ENCODE measurements at regions not wholly inside any gene's neighbourhood (a gene's known extent, or its start where the extent isn't known, plus 50 kb on each side); places are given as distances from the start of the nearest gene placed in this dataset.
"Not testable (repeated sequence)": the region's sequence is repeated elsewhere in the genome, so short reads cannot be mapped to it uniquely, and the experiment has no call there.

- ChIA-PET CTCF (no interaction called here), POLR2A (no interaction called here)
Observed at GRCh38 chr12:38157933-38158401, 158.6 kb upstream of the ALG10B start.

DNA sequence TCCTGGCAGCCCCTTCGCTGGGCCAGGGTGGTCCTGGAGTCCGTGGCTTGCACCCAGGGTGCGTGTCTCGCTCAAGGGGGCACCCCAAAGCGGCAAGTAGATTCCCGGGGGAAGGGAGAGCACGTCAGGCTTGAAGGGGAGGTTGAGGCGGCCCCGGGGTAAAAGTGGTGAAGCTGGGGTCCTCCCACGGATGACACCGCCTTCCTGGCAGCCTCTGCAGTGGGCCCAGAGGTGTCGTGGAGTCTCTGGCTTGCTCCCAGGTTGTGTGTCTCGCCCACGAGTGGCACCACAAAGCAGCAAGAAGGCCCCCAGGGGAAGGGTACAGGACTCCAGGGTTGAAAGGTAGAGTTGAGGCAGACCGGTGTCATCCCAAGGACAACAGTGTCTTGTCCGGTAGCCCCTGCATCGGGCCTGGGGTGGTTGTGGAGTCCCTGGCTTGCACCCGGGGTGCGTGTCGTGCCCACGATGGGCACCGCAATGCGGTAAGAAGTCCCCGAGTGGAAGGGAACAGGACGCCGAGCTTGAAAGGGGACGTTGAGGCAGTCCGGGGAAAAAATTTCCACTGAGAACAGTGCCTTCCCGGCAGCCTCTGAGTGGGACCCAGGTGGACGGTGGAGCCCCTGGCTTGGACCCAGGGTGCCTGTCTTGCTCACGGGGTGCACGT, 158.0 kb upstream of the ALG10B start:
- ChIA-PET POLR2A (no interaction called here), CTCF (no interaction called here)

GRCh38 chr12:38159092-38159551, 157.5 kb upstream of the ALG10B start:
- ChIA-PET POLR2A (no interaction called here), CTCF (no interaction called here)

DNA sequence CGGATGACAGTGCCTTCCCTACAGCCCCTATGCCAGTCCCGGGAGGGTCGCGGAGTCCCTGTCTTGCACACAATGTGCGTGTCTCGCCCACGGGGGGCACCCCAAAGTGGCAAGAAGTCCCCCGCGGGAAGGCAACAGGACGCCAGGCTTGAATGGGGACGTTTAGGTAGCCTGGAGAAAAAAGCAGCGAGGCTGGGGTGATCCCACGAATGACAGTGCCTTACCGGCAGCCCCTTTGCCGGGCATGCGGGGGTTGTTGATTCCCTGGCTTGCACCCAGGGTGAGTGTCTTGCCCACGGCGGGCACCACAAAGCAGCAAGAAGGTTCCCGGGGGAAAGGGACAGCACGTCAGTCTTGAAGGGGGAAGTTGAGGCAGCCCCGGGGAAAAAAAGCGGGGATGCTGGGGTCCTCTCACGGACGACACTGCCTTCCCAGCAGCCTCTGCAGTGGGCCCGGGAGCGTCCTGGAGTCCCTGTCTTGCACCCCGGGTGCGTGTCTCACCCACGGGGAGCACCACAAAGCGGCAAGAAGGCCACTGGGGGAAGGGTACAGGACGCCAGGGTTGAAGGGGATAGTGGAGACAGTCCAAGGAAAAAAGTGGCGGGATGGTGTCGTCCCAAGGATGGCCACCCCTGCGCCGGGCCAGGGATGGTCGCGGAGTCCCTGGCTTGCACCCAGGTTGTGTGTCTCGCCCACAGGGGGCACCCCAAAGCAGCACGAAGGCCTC, 156.8 kb upstream of the ALG10B start:
- POLR2A ChIA-PET: no interaction called here
- CTCF ChIA-PET: no interaction called here

DNA sequence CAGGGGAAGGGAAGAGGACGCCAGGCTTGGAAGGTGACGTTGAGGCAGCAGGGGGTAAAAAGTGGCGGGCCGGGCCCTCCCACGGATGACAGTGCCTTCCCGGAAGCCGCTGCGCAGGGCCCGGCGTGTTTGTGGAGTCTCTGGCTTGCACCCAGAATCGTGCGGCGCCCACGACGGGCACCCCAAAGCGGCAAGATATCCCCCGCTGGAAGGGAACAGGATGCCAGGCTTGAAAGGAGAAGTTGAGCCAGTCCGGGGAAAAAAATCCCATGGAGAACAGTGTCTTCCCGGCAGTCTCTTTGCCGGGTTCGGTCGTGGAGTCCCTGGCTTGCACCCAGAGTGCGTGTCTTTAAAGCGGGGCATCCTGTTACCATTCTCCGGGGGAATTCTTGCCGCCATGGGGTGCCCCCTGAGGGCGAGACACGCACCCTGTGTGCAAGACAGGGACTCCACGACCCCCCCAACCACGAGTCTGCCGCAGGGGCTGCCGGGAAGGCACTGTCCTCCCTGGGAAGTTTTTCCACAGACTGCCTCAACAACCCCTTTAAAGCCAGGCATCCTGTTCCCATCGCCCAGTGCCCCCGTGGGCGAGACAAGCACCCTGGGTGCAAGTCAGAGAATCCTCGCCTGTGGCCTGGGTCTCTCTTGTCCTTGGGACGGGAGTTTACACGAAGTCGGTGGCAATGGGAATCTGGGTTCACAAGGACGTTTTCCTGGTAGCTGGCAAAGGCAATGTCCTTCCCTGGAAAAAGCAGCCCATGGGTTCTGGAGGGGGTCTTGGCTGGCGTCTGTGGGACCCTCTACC, 156.1 kb upstream of the ALG10B start:
- POLR2A ChIA-PET: no interaction called here

DNA sequence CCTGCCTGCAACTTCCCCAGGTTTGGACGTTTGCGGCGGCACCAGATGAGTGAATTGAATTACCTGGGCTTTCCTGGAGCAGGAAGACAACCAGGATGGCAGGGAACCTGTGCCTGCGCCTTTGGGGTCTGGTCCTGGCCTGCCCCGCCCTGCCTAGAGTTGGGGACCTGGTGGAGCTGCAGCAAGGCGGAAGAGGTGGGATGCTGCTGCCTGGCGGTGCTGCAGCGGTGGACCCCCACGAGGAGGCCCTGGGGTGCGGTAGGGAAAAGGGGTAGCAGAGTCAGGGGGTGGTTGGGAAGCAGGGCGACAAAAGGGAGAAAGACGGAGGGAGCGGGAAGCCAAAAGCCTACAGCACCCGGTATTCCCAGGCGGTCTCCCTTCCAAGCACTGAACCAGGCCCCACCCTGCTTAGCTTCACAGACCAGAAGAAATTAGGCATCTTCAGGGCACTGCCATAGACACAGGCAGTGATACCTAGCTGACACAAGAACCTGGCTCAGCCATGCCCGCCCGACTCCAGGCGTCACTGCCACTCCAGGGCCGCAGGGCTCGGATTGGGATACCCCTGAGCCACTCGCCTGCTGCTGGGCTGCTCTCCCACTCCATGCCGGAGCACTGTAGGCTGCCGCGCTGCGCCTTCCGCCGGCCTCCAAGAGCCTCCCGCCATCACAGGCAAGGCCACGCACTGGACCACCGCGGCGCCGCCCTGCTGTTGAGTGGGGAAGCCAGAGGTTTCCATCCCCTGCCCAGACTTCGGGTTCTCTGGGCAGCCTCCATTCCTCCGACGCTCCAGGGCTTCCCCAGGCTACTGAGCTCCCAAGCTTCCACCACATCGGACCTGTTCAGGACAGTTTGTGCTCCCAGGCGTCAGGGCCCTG, 155.2 kb upstream of the ALG10B start:
- POLR2A ChIA-PET: no interaction called here
- CTCF ChIA-PET: no interaction called here

More for the DNA sequence above, 156.1 kb upstream of the ALG10B start:
- CTCF ChIA-PET: no interaction called here

DNA sequence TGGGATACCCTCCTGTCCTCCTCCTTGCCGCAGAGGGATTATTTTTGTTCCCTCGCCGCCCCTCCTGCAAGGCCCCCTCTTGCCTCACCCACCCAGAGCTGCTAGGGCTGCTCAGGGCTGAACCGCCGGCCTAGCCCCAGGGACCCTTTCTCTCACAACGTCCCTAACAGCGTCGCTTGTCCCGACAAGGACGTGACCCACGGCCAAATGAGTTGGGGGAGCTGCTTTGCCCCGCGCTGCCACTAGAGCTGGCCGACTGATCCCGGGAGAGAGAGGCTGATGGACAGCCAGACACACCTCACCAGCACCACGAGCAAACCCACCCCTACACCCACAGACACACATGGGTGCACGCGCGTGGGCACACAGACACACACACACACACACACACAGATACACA, 154.6 kb upstream of the ALG10B start:
- POLR2A ChIA-PET: no interaction called here
- CTCF ChIA-PET: no interaction called here

DNA sequence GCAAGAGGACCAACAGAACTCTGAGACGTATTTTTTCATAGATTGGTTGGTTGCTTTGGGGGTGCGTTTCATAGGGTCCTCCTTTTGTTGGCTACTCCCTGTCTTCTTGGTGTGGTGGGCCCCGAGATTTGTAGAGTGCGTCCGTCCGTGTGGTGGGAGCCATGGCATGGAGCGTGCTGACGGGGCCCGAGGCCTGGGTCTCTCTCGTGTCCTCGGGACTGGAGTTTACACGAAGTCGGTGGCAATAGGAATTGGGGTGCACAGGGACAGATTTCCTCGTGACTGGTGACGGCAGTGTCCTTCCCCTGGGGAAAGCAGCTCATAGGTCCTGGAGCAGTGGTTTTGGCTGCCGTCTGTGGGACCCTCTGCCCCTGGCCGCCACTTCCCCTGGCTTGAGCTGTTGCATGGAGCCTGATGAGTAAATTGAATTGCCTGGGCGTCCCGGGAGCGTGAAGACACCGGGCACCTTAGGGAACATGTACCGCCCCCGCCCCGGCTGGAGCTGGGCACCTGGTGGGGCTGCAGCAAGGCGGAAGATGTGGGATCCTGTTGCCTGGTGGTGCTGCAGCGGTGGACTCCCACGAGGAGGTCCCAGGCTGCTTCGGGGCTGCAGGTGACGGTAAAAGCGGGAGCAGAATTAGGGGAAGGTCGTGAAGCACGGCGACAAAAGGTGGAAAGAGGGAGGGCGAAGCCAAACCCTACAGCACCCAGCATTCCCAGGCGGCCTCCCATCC, 153.7 kb upstream of the ALG10B start:
- CTCF ChIA-PET: interaction anchor here (0.6 kb wide), 1 partner anchor 10 kb away, joined by 3 read pairs; no protein-coding TSS in a partner anchor

GRCh38 chr12:38163442-38163801, 153.2 kb upstream of the ALG10B start:
- ChIA-PET CTCF (interaction anchor here (0.6 kb wide), 1 partner anchor 10 kb away, joined by 3 read pairs; no protein-coding TSS in a partner anchor), POLR2A (no interaction called here)

More for the DNA sequence above, 153.7 kb upstream of the ALG10B start:
- POLR2A ChIA-PET: no interaction called here

GRCh38 chr12:38166225-38166624, 150.3 kb upstream of the ALG10B start:
- CTCF ChIA-PET: no interaction called here
- POLR2A ChIA-PET: no interaction called here

GRCh38 chr12:38175538-38175937, 141.0 kb upstream of the ALG10B start:
- CTCF ChIA-PET: no interaction called here
- POLR2A ChIA-PET: no interaction called here

DNA sequence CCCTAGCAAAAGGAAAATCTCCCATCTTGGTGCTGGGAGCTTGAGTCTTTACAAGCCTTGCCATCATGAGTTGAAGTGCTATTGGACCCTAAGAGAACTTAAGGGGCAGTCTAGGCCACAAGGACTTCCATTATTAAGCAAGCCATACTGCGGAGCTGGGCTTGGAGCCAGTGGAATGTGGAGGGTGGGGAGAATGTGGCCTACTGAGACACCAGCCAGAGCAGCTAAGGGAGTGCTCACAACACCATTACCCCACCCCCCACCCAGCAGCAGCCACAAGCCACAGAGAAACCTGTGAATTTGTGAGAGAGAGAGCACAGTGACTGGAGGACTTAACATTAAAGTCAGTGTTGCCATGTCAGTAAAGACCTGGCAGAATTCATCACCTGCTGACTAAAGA, 133.0 kb upstream of the ALG10B start:
- CTCF ChIA-PET, POLR2A ChIA-PET: not testable (repeated sequence)

- CTCF ChIA-PET, POLR2A ChIA-PET: not testable (repeated sequence)
Observed at GRCh38 chr12:38197286-38197685, 119.3 kb upstream of the ALG10B start.

GRCh38 chr12:38201461-38202276, 114.9 kb upstream of the ALG10B start:
- ChIA-PET POLR2A (no interaction called here), CTCF (no interaction called here)

DNA sequence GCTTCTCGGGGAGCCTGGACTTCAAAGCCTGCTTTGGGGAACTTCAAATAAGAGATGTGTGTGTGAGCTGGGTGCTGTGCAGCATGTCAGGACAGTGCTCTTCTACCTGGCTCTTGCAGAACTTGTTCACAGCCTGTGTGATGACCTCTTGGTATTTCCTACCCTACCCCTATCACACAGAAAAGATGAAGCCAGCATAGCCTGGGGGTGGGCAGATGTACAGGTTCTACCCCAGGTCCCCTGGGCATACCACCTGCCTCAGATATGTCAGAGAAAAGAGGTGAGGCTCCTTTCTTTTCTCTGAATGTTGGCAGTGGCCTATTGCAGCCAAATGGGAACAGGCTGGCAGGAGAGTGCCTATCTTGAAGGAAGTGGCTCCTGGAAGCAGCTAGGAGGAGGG, 111.7 kb upstream of the ALG10B start:
- CTCF ChIA-PET: no interaction called here
- POLR2A ChIA-PET: no interaction called here

GRCh38 chr12:38222011-38222410, 94.6 kb upstream of the ALG10B start:
- POLR2A ChIA-PET: no interaction called here

DNA sequence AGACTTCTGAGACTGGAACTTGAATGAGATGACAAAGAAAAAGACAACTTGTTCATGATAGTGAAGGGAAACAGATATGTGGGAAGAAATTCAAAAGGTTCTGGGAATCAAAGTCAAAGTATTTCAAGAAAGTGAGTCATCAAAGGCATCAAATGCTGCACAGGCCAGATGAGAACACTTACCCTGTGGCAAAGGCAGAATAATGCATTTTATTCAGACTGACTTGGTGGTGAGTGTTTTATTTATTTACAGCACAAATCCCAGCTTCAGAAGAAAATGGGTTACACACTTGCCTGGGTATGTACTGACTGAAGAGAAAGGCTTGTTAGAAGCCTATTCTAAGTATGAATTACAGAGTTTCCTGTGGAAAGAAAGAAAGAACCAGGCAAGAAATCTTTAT, 78.2 kb upstream of the ALG10B start:
- CTCF ChIA-PET, POLR2A ChIA-PET: not testable (repeated sequence)

More at GRCh38 chr12:38222011-38222410, 94.6 kb upstream of the ALG10B start:
- CTCF ChIA-PET: no interaction called here

- CTCF ChIA-PET: no interaction called here
- POLR2A ChIA-PET: no interaction called here
Observed at GRCh38 chr12:38253778-38254177, 62.8 kb upstream of the ALG10B start.

- POLR2A ChIA-PET: no interaction called here
- CTCF ChIA-PET: no interaction called here
Observed at GRCh38 chr12:38258411-38258810, 58.2 kb upstream of the ALG10B start.
